Parathyroid adenoma (tissue), 2 donors: ENCODE measurements at regions not wholly inside any gene's neighbourhood (a gene's known extent, or its start where the extent isn't known, plus 50 kb on each side); places are given as distances from the start of the nearest gene placed in this dataset.

Source experiments
- H2AFZ ChIP-seq: fragments of 300-600 bp; sonication (generic); one replicate; pipeline ENCODE4 v1.7.0; 2017; ENCODE audit warnings: antibody characterized with exemption, mild to moderate bottlenecking
- H3K27ac ChIP-seq: fragments of 300-600 bp; sonication (generic); one replicate; pipeline ENCODE4 v1.7.0; 2017
- H3K27me3 ChIP-seq: fragments of 300-600 bp; sonication (generic); one replicate; pipeline ENCODE4 v1.7.0; 2017; ENCODE audit warnings: low read length; ENCODE audit not compliant: control insufficient read depth, insufficient read depth
- H3K36me3 ChIP-seq: fragments of 300-600 bp; sonication (generic); one replicate; pipeline ENCODE4 v1.7.0; 2017; ENCODE audit warnings: low read length; ENCODE audit not compliant: control insufficient read depth, insufficient read depth
- H3K4me1 ChIP-seq: fragments of 300-600 bp; sonication (generic); one replicate; pipeline ENCODE4 v1.7.0; 2017; ENCODE audit warnings: control low read depth
- H3K4me2 ChIP-seq: fragments of 300-600 bp; sonication (generic); one replicate; pipeline ENCODE4 v1.7.0; 2017; ENCODE audit warnings: low read length
- H3K4me3 ChIP-seq: fragments of 300-600 bp; sonication (generic); one replicate; pipeline ENCODE4 v1.7.0; 2017; ENCODE audit warnings: low read depth, low read length
- H3K79me2 ChIP-seq: fragments of 300-600 bp; sonication (generic); one replicate; pipeline ENCODE4 v1.7.0; 2017; ENCODE audit warnings: control low read depth
- H3K9ac ChIP-seq: fragments of 300-600 bp; sonication (generic); one replicate; pipeline ENCODE4 v1.7.0; 2017; ENCODE audit warnings: mild to moderate bottlenecking
- H3K9me3 ChIP-seq: fragments of 300-600 bp; sonication (generic); one replicate; pipeline ENCODE4 v1.7.0; 2017; ENCODE audit warnings: low read length; ENCODE audit not compliant: control insufficient read depth
- TF ChIP-seq, protein P1 (sequence below): fragments of 300-600 bp; sonication (generic); IDR thresholded peaks from one replicate; pipeline ENCODE4 v1.7.0; 2017; ENCODE audit warnings: antibody characterized with exemption, mild to moderate bottlenecking
- donor health status: primary hyperparathyroidism.

DNA sequence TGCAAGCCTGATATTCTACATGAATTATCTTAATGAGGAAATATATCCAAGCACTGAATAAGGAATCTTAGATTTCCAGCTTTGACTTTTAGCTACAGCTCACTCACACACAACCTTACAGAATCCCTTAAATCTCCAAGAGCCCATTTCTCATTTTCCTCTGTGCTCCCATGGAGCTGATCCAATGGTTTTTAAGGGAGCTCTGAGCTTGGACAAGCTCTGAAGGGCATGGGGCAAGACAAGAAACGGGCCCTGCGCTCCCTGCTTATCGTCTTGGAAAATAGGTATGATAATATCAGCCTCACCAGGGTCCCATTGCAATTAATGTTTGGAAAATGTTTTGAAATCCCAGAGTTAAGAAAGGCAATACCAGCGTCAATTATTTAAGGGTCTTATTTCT lies 1021.7 kb downstream of the NR2F1-AS1 start:
- no peak overlapping the region for H2AFZ ChIP-seq
- no peak overlapping the region for H3K27ac ChIP-seq
- H3K27me3 ChIP-seq: no peaks in the 10 kb centered on the region
- no peaks in the 10 kb centered on the region for H3K36me3 ChIP-seq
- no peak overlapping the region for H3K4me2 ChIP-seq
- H3K4me3 ChIP-seq: no peak overlapping the region
- TF ChIP-seq, protein P1, sequence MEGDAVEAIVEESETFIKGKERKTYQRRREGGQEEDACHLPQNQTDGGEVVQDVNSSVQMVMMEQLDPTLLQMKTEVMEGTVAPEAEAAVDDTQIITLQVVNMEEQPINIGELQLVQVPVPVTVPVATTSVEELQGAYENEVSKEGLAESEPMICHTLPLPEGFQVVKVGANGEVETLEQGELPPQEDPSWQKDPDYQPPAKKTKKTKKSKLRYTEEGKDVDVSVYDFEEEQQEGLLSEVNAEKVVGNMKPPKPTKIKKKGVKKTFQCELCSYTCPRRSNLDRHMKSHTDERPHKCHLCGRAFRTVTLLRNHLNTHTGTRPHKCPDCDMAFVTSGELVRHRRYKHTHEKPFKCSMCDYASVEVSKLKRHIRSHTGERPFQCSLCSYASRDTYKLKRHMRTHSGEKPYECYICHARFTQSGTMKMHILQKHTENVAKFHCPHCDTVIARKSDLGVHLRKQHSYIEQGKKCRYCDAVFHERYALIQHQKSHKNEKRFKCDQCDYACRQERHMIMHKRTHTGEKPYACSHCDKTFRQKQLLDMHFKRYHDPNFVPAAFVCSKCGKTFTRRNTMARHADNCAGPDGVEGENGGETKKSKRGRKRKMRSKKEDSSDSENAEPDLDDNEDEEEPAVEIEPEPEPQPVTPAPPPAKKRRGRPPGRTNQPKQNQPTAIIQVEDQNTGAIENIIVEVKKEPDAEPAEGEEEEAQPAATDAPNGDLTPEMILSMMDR: no peak
- H3K79me2 ChIP-seq: no peaks in the 10 kb centered on the region
- H3K9me3 ChIP-seq: no peaks in the 10 kb centered on the region
- no peak overlapping the region for H3K9ac ChIP-seq
- no peaks in the 10 kb centered on the region for H3K4me1 ChIP-seq

DNA sequence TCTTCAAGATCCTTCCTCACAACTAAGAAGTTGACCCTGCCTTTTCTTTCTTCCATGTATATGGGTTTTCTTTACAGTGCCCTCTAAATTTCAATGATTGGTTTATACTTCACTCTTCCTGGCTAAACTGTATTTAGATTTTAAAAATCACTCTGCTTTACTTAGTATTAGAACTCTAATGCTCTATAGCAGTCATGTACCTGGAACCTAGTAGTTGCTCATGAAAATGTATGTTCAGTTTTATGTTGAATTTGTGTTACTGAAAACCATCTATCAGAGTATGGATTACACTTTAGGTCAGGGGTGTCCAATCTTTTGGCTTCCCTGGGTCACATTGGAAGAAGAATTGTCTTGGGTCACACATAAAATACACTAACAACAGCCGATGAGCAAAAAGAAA lies 1024.3 kb downstream of the NR2F1-AS1 start:
- TF ChIP-seq, protein P1: no peak
- Histone ChIP-seq H3K9me3 (no peaks in the 10 kb centered on the region), H3K4me2 (no peak overlapping the region)

DNA sequence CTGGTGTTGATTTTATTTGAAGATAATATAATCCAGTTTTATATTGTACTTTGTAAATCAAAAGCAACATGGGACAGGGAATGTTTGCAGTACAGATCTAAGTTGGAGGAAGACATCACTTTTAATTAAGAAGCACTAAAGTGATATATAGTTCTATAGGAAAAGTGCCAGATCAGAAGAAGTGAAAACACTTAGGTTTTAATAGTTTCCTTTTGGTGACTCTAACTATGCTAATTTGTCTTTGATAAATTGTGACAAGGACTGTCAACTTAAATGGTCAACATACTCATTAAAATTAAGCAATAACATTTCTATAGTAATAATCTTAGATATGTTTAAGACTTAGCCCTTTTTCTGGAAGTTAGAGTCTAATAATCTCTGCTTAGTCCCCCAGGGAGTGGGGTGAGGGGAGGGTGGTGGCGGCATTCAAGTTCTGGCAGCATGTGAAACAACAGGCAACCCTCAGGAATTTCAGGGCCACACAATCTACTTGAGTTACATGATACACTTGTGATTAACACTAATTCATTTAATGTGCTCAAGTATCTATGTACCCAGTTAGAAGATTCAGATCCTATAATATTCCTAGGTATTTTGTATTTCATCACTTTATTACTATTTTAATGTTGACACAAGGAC lies 1026.5 kb downstream of the NR2F1-AS1 start:
- no peak overlapping the region for H3K27ac ChIP-seq
- no peak overlapping the region for H2AFZ ChIP-seq
- H3K36me3 ChIP-seq: no peaks in the 10 kb centered on the region
- no peak overlapping the region for H3K4me3 ChIP-seq
- no peaks in the 10 kb centered on the region for H3K4me1 ChIP-seq
- TF ChIP-seq, protein P1: no peak
- no peaks in the 10 kb centered on the region for H3K79me2 ChIP-seq
- H3K27me3 ChIP-seq: no peaks in the 10 kb centered on the region
- no peaks in the 10 kb centered on the region for H3K9me3 ChIP-seq
- H3K4me2 ChIP-seq: no peak overlapping the region
- no peak overlapping the region for H3K9ac ChIP-seq

More for the DNA sequence above, 1024.3 kb downstream of the NR2F1-AS1 start:
- Histone ChIP-seq H3K4me3 (no peak overlapping the region), H3K9ac (no peak overlapping the region), H2AFZ (no peak overlapping the region), H3K4me1 (no peaks in the 10 kb centered on the region), H3K27ac (no peak overlapping the region), H3K27me3 (no peaks in the 10 kb centered on the region), H3K79me2 (no peaks in the 10 kb centered on the region), H3K36me3 (no peaks in the 10 kb centered on the region)

DNA sequence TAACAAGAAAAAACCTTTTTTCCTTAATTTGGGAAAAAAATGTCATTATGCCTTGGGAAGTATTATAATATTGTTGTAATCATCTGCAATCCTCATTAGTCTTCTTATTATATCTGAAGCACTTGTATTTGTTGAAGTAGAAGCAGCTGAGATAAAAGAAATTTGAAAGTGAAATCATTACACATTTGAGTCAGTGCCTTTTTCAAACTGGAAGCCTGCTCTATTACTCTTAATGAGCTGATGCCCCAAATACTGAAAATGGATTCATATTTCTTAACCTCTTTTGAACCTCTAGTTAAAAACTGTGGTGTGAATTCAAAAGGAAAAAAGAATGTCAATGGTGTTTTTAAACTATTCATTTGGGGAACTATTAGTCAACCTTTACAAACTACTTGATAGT lies 1027.7 kb downstream of the NR2F1-AS1 start:
- Histone ChIP-seq H3K36me3 (no peaks in the 10 kb centered on the region), H3K4me1 (no peaks in the 10 kb centered on the region), H3K27me3 (no peaks in the 10 kb centered on the region), H3K4me2 (no peak overlapping the region), H3K79me2 (no peaks in the 10 kb centered on the region), H2AFZ (no peak overlapping the region), H3K9me3 (no peaks in the 10 kb centered on the region), H3K4me3 (no peak overlapping the region), H3K27ac (no peak overlapping the region), H3K9ac (no peak overlapping the region)
- TF ChIP-seq, protein P1: no peak
